ENCODE measurements at regions not wholly inside any gene's neighbourhood (a gene's known extent, or its start where the extent isn't known, plus 50 kb on each side); places are given as distances from the start of the nearest gene placed in this dataset.
"Not testable (repeated sequence)": the region's sequence is repeated elsewhere in the genome, so short reads cannot be mapped to it uniquely, and the experiment has no call there.

DNA sequence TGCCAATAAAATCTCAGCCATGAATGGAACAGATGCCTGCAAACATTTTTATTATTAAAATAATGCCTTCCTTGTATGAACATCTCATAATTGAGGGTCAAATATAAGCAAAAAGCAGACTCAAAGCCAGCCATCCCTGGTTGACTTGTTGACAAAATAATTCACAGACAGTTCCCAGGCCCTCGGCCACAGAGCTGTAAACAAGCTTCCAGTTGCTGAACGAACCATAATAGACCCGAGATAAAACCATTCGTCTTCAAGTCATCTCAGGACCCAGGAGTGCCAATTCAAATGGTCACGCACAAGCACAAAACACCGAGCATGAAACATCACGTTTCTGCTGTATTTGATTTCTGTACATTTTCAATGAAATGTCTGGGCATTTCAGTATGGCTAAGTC, 113.3 kb upstream of the CDYL start:
- Histone ChIP-seq H3K4me3 (ENCODE audit: low read depth in 2 of 2, low read length in 2 of 2) (no peak overlapping the region), H3K4me1 (ENCODE audit: control insufficient read depth, insufficient read depth, low read length) (no peaks in the 10 kb centered on the region), H3K27me3 (ENCODE audit: control insufficient read depth, insufficient read depth, low read length) (no peaks in the 10 kb centered on the region), H3K36me3 (ENCODE audit: control insufficient read depth, insufficient read depth, low read length) (no peaks in the 10 kb centered on the region), H3K27ac (ENCODE audit: low read length) (no peak overlapping the region), H3K9me3 (ENCODE audit: control insufficient read depth, insufficient read depth, low read depth, low read length) (no peaks in the 10 kb centered on the region)
- CTCF ChIA-PET = no interaction called here
- DNase-seq (ENCODE audit: low read depth, low spot score) (no peak), ATAC-seq (no peak)
- no peak for TF ChIP-seq TCF7L2 (IDR thresholded peaks at IDR 0.05; ENCODE audit: low read depth, low read length)
- POLR2A ChIA-PET = no interaction called here
- in situ Hi-C loops (cut with HindIII; ENCODE audit: low pct_unique_long_range_greater_than_20kb, low sequenced_read_pairs) (no loop called here), intact Hi-C loops (cut with micrococcal nuclease; ENCODE audit: unreplicated experiment) (no loop called here)
- no TSS peak for BruUV-seq (replicated peaks)

DNA sequence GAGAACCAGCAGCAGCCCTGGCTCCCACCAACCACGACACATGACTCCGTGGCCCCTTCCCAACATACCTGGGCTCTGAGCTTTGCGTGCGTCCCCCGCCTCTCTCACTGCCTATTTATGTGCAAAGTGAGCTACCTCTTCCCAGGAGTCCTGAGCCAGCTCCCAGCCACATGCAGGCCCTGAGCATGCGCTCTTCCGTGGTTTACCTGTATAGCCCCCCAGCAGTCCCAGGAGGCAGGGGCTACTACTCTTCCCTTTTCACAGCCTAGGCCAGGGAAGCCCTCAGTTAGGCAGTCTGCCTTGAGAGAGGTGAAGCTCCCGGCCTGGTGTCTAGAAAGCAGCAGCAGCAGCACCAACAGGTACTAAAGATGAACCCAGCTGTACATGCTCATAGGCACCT, 114.8 kb upstream of the CDYL start:
- in situ Hi-C loops (cut with HindIII; ENCODE audit: low pct_unique_long_range_greater_than_20kb, low sequenced_read_pairs) (no loop called here), intact Hi-C loops (cut with micrococcal nuclease; ENCODE audit: unreplicated experiment) (no loop called here)
- Histone ChIP-seq H3K4me1 (ENCODE audit: control insufficient read depth, insufficient read depth, low read length) (no peaks in the 10 kb centered on the region), H3K27ac (ENCODE audit: low read length) (no peak overlapping the region), H3K36me3 (ENCODE audit: control insufficient read depth, insufficient read depth, low read length) (no peaks in the 10 kb centered on the region), H3K27me3 (ENCODE audit: control insufficient read depth, insufficient read depth, low read length) (no peaks in the 10 kb centered on the region), H3K4me3 (ENCODE audit: low read depth in 2 of 2, low read length in 2 of 2) (no peak overlapping the region), H3K9me3 (ENCODE audit: control insufficient read depth, insufficient read depth, low read depth, low read length) (no peaks in the 10 kb centered on the region)
- BruUV-seq (replicated peaks) = no TSS peak
- no peak for DNase-seq (ENCODE audit: low read depth, low spot score)
- ChIA-PET POLR2A (no interaction called here), CTCF (no interaction called here)
- TF ChIP-seq, protein P1, sequence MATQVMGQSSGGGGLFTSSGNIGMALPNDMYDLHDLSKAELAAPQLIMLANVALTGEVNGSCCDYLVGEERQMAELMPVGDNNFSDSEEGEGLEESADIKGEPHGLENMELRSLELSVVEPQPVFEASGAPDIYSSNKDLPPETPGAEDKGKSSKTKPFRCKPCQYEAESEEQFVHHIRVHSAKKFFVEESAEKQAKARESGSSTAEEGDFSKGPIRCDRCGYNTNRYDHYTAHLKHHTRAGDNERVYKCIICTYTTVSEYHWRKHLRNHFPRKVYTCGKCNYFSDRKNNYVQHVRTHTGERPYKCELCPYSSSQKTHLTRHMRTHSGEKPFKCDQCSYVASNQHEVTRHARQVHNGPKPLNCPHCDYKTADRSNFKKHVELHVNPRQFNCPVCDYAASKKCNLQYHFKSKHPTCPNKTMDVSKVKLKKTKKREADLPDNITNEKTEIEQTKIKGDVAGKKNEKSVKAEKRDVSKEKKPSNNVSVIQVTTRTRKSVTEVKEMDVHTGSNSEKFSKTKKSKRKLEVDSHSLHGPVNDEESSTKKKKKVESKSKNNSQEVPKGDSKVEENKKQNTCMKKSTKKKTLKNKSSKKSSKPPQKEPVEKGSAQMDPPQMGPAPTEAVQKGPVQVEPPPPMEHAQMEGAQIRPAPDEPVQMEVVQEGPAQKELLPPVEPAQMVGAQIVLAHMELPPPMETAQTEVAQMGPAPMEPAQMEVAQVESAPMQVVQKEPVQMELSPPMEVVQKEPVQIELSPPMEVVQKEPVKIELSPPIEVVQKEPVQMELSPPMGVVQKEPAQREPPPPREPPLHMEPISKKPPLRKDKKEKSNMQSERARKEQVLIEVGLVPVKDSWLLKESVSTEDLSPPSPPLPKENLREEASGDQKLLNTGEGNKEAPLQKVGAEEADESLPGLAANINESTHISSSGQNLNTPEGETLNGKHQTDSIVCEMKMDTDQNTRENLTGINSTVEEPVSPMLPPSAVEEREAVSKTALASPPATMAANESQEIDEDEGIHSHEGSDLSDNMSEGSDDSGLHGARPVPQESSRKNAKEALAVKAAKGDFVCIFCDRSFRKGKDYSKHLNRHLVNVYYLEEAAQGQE (IDR thresholded peaks at IDR 0.05; ENCODE audit: insufficient read depth in 1 of 2, low read depth in 2 of 2, low read length in 1 of 2) = no peak
- TF ChIP-seq TCF7L2 (IDR thresholded peaks at IDR 0.05; ENCODE audit: low read depth, low read length) = no peak
- TF ChIP-seq SIN3A (IDR thresholded peaks at IDR 0.05; ENCODE audit: borderline replicate concordance, insufficient read depth, low read depth, low read length) = no peak
- TF ChIP-seq POLR2AphosphoS5 (IDR thresholded peaks at IDR 0.05; ENCODE audit: low read depth, low read length) = no peak
- ATAC-seq = no peak

DNA sequence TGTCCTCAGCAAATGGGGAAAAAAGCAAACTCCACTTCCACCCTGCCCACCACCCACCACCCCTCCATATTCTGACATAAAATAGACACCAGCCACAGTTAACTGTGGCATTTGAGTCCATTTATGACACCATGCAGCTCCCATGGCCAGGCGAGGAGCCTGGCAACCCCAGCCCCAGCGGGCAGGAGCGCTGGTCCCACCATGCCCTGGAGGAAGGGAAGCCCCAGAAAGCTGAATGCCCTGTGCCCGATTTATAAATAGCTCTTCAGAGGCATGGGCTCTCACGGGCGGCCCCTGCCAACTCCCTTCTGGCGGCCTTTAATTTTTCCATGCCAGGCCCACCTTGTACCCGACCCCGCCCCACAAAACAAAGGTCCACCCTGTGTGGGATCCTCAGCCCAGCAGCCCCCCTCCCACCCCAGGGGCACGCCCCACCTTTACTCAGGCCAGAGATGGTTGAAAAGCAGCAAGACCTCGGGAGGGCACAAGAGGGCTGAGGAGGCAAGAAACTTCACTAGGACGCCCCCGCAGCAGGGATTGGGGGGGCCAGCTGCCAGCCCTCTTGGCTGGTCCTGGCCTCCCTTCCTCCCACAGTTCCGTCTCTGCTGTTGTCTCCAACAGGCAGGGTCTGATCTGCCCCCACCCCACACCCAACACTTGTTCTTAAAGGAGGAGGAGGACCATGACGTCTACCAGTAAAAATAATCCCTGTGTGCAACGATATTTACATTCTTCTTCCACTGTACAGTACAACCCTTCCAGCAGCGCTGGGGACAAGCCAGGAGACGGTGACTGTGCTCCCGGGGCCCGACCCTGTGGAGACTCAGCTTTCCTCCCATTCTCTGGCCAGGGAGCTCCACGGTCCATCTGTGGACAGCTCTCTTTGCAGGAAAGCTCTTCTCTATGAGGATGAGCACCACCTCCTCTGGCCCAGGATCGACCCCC, 115.6 kb upstream of the CDYL start:
- BruUV-seq (replicated peaks) = no TSS peak
- Histone ChIP-seq H3K27me3 (ENCODE audit: control insufficient read depth, insufficient read depth, low read length) (no peaks in the 10 kb centered on the region), H3K36me3 (ENCODE audit: control insufficient read depth, insufficient read depth, low read length) (no peaks in the 10 kb centered on the region), H3K9me3 (ENCODE audit: control insufficient read depth, insufficient read depth, low read depth, low read length) (no peaks in the 10 kb centered on the region), H3K4me1 (ENCODE audit: control insufficient read depth, insufficient read depth, low read length) (no peaks in the 10 kb centered on the region), H3K27ac (ENCODE audit: low read length) (no peak overlapping the region), H3K4me3 (ENCODE audit: low read depth in 2 of 2, low read length in 2 of 2) (no peak overlapping the region)
- intact Hi-C loops (cut with micrococcal nuclease; ENCODE audit: unreplicated experiment) = no loop called here
- in situ Hi-C loops (cut with HindIII; ENCODE audit: low pct_unique_long_range_greater_than_20kb, low sequenced_read_pairs) = no loop called here
- TF ChIP-seq SIN3A (IDR thresholded peaks at IDR 0.05; ENCODE audit: borderline replicate concordance, insufficient read depth, low read depth, low read length) (no peak), POLR2AphosphoS5 (IDR thresholded peaks at IDR 0.05; ENCODE audit: low read depth, low read length) (no peak), TCF7L2 (IDR thresholded peaks at IDR 0.05; ENCODE audit: low read depth, low read length) (no peak)
- TF ChIP-seq, protein P2, sequence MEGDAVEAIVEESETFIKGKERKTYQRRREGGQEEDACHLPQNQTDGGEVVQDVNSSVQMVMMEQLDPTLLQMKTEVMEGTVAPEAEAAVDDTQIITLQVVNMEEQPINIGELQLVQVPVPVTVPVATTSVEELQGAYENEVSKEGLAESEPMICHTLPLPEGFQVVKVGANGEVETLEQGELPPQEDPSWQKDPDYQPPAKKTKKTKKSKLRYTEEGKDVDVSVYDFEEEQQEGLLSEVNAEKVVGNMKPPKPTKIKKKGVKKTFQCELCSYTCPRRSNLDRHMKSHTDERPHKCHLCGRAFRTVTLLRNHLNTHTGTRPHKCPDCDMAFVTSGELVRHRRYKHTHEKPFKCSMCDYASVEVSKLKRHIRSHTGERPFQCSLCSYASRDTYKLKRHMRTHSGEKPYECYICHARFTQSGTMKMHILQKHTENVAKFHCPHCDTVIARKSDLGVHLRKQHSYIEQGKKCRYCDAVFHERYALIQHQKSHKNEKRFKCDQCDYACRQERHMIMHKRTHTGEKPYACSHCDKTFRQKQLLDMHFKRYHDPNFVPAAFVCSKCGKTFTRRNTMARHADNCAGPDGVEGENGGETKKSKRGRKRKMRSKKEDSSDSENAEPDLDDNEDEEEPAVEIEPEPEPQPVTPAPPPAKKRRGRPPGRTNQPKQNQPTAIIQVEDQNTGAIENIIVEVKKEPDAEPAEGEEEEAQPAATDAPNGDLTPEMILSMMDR (IDR thresholded peaks at IDR 0.05) = no peak
- TF ChIP-seq, protein P1 (IDR thresholded peaks at IDR 0.05; ENCODE audit: insufficient read depth in 1 of 2, low read depth in 2 of 2, low read length in 1 of 2) = no peak
- DNase-seq (ENCODE audit: low read depth, low spot score) (no peak), ATAC-seq (no peak)
- CTCF ChIA-PET = no interaction called here
- POLR2A ChIA-PET = no interaction called here

DNA sequence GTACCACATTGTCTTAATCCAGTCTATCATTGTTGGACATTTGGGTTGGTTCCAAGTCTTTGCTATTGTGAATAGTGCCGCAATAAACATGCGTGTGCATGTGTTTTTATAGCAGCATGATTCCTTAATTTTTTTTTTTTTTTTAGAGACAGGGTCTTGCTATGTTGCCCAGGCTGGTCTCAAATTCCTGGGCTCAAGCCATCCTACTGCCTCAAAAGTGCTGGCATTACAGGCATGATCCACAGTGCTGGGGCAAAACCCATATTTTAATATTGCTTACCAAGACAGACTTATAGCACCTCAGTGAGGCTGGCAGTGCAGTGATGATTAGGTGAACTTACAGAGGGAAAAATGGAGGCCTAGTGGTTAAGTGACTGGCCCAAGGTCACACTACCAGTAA, 116.5 kb upstream of the CDYL start:
- H3K36me3 ChIP-seq (ENCODE audit: control insufficient read depth, insufficient read depth, low read length); ATAC-seq; intact Hi-C loops (cut with micrococcal nuclease; ENCODE audit: unreplicated experiment); H3K4me3 ChIP-seq (ENCODE audit: low read depth in 2 of 2, low read length in 2 of 2); DNase-seq (ENCODE audit: low read depth, low spot score); BruUV-seq (replicated peaks); POLR2A ChIA-PET; H3K27ac ChIP-seq (ENCODE audit: low read length); H3K9me3 ChIP-seq (ENCODE audit: control insufficient read depth, insufficient read depth, low read depth, low read length); H3K27me3 ChIP-seq (ENCODE audit: control insufficient read depth, insufficient read depth, low read length); in situ Hi-C loops (cut with HindIII; ENCODE audit: low pct_unique_long_range_greater_than_20kb, low sequenced_read_pairs); H3K4me1 ChIP-seq (ENCODE audit: control insufficient read depth, insufficient read depth, low read length); CTCF ChIA-PET: not testable (repeated sequence)

Measured in Panc1 (cell line).